ENCODE measurements at regions not wholly inside any gene's neighbourhood (a gene's known extent, or its start where the extent isn't known, plus 50 kb on each side); places are given as distances from the start of the nearest gene placed in this dataset.
"Not testable (repeated sequence)": the region's sequence is repeated elsewhere in the genome, so short reads cannot be mapped to it uniquely, and the experiment has no call there.

DNA sequence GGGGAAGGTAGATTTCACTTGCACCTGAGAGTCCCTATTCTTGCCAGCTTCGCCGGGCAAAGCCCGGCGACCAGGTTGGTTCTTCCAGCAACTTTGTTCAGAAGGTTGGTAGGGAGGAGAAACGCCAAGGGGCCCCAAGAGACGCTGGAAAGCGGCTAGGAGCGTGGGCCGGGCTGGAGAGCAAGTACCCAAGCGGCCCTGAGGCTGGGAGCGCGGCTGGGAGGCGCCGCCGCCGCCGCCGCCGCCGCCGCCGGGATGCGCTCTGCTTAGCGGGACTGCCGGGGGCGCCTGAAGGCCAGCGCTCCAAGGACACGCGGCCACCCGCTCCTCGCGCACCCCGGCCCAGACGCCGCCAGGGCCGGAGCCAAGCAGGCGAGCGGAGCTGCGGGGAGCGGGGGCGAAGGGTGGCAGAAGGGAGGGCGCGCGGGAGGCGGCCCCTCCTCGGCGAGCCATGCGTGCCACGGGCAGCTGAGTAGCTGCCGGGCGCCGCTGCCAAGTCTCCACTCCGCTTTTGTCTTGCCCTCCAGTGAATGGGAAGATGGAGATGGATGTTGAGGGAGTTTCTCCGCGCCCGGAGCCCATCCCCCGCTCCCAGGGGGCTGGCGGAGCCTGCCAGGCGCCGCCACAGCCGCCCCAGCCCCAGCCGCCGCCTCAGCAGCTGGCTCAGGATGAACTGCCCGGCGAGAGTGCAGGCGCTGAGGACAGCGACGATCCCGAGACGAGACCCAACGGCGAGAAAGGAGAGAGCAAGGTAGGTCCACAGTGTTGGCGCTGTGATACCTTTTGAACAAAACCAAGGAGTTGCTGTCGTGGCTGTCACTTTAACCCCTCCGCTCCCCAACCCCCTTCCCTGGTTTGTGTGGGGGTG, 227.4 kb upstream of the AZI2 start:
- DNase-seq: peak; percentile 63

DNA sequence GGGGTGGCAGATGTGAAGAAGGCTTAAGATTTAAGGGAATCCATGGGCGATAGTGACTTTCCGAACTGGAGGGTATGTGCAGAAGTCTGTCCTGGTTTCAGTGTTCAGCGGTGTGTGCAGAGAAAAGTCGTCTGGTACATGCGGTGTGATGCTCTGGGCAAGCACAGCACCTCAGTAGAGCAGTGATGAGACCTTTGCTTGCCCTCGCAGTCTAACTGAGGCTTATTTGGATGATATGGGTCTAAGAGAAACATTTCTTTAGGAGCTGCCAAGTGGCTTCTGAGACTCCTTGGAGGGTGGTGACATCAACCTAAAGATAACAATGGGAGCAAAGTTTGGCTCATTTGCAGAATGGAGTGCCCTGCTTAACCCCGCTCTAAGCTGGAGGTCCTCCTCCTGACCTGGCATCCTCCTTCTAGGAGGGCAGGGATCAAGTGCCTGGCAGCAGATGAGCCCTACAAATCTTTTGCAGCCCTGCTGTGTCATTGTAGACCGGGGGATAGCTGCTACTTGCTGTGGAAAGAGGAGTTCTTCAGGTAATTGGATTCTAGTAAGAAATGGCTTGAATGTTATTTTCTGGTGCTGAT, 228.1 kb upstream of the AZI2 start:
- no peak for DNase-seq

DNA sequence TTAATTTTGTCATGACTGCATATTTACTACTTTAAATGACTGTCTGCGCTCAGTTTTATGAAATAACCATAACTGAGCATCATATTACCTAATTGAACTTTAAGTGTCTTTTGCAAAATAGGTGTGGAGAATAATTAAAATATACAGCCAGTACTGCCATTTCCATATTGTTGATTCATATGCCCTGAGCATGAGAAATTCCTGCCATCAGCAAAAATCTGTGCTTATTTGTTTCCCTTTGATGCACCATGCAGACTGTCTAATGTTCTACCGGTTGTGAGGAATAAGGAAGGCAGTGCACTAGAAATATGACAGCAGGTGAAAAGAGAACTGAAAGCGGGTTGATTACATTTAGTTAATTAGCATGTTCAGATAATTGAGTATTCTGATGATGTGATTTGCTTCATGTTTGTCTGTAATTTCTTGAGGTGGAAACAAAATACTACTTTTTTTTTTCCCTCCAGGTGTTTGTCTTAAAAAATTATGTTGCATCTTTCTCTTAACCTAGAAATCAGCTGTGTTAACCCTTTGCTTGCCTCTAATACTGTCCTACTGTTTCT, 229.4 kb upstream of the AZI2 start:
- DNase-seq: no peak

DNA sequence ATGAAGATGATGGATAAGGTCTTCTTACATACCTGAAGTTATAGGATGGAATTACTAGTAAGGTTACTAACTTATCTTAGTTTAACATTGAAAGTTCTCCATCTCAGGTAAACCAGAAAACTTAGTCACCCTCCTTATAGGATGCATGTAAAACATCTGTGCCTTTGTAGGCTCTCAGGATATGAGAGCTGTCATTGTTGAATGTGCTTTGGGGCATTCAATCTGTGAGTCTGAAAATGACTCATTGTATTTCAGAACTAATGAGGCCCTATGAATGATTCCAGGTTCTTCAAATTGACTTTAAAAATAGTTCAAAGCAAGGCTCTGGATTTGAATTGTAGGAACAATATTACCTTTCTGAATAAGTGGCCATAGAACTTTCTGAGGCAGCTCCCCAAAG, 237.7 kb upstream of the AZI2 start:
- DNase-seq: no peak

DNA sequence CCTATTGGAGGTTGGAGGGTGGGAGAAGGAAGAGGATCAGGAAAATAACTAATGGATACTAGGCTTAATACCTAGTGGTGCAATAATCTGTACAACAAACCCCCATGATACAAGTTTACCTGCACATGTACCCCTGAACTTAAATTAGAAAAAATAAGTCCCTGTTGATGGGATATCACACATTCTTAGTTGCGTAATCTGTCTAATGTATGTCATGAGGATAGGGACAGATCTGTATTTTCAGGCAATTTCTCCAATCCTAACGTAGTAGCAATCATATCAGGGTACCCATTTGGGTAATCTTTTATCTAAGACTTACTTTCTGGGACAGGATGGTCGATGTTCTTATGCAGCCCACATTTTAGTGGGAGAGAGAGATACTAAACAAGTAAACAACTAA, 239.1 kb upstream of the AZI2 start:
- DNase-seq: no peak

DNA sequence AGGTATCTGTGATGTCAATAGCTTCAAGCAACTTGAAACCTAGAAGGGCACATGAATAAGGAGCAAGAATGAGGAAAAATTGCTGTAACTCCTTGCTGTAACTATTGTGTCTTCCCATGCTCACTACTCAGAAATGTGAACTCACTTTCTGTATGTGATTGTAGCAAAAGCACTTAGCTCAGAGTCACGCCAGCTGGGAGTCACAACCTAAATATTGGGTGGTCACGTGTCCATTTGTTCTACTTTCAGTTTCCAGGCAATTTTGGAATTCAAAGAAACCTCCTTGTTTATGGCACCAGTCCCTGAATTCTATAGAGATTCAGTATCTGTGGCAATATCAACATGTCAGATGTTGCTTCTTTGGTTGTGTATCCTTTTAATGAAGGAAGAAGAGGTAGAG, 241.6 kb upstream of the AZI2 start:
- peak; percentile 11 for DNase-seq

DNA sequence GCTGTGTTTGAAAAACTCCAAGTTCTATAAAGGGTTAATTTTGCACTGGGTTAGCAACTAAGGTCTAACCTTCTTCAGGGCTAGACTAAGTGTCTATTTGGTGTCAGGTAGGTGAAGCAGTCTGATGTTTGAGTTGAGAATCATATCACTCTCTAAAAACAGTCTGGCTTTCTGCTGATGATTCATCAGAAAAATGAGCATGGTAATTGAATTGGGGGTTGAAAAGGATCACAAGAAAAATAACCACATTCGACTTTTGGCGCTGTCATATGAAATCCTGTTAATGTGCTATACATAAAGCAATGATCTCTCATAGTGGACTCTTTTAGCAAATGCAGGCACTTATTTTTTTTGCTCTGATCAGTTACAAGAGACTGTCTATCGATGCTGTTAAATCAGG, 242.2 kb upstream of the AZI2 start:
- peak; percentile 24 for DNase-seq

DNA sequence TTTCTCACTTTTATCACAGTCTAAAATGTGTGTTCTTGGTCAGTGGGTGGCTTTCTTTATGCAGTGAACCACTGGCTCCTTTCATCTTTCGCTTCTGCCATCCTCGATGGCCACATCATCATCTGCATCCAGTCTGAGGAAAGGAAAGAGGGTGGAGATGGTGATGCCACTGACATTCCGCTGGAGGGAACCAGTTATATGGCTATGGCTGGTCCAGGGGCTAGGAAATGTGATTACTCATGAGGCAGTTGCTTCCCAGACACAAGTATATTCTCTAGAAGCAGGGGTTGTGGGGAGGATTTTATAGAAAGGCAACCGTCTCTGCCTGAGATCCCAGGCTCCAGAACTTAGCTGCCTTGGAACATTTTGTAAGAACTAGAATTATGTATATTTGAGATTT, 246.7 kb upstream of the AZI2 start:
- no peak for DNase-seq

DNA sequence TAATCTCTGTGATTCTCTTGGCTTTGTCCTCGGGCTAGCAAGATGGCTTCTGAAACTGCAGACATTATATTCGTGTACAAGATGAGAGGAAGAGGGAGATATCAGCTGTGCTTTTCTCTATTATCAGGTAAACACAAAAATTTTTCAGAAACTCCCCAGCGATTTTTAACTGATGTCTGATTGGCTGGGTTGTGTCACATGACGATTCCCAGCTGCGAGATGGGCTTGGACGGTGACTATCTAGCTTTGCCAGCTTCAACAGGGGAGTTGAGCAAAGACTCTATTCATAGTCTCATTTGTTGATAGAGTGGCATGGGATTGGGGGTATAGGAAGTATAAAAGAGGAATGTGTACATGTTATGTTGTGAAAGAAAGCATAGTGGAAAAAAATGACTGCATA, 248.8 kb upstream of the AZI2 start:
- no peak for DNase-seq

DNA sequence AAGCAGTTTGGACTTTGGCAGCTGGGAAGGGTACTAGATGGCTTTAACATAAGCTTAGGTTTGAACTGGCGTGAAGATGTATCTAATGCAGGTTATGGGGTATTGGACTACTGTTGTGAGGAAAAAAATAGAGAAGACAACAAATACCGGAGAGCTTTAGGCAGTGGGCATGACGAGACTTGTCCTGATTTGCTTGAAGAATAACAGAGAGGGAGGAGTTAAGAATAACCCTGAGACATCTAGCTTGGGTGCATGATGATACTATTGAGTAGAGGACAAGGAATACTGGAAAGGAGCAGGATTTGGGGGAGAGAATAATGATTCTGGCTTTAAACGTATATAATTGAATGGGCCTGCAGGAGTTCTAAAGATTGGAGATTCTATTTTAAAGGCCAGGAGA, 249.5 kb upstream of the AZI2 start:
- no peak for DNase-seq

DNA sequence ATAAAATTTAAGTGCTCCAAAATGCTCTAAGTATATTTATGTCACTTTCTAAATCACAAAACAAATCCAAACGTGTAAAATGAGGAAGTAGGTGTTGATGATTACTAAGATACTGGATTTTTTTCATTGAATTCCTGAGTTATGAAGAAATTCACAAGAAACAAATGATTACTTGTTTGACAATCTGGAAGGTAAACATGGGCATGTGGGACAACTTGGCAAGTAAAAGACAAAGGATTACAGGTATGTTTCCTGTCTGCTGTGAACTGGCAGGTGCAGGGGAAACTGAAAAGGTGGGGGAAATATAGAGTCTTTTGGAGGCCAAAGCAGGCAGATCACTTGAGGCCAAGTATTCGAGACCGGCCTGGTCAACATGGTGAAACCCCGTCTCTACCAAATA, 252.7 kb upstream of the AZI2 start:
- DNase-seq: no peak

DNA sequence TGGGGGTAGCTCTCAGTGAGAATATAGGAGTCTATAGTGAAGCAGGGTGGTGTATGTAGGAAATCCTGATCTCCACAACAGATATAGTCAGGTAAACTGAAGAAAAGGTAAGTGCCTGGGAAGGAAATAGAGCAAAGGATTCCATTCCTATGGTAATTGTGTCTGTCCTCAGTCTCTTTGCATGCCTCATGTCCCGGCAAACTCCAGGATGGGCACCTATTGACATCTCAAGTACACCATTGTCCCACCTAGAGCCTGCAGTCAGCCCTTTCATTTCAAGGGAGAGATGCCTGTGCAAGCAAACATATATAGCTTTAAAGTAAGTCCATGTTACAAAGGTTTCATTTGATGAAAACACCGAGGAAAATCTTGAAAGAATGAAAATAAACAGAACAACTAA, 257.7 kb upstream of the AZI2 start:
- no peak for DNase-seq

DNA sequence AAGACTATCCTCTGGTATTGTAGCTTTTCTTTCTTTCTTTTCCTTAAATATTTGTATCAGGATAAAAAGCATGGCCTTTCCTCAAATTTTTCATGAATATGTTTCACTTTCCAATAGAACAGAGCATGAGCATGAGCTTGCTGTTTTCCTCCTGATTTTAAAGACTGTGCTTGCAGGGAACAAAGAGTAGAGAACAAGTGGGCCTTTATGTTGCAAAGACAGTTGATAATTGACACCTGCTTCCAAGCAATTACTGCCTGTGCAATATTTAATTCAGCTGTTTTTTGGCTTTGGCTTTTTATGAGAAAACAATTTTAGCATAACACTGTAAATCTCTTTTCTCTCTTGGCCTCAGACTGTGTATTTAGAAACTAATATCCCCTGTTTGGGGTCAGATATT, 263.6 kb upstream of the AZI2 start:
- DNase-seq: peak; percentile 28

DNA sequence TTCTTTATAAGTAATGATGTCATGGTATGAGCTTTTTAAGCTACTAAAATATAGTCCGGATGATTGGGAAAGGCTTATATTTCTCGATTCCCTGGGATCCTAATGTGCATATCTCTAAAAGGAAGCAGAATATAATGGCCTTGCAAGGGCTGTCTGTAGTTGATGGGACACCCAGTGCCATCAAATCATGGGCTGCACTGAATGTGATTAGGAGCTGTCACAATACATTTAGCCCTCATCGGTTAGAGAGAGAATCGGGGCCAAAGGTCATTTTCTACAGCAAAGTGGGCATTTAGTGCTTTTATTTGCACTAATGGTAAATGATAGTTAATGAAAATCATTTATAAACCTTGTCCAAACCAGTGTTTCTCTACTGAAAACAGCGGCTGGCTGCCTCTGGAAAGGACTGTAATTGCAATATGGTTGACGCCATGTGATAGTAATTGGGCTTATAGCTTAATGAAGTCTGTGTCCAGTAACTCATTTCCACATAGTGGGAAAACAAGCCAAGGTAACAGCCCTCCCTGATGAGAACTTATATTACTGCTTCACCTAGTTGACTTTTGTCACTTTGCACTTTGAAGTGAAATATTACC, 265.0 kb upstream of the AZI2 start:
- no peak for DNase-seq

DNA sequence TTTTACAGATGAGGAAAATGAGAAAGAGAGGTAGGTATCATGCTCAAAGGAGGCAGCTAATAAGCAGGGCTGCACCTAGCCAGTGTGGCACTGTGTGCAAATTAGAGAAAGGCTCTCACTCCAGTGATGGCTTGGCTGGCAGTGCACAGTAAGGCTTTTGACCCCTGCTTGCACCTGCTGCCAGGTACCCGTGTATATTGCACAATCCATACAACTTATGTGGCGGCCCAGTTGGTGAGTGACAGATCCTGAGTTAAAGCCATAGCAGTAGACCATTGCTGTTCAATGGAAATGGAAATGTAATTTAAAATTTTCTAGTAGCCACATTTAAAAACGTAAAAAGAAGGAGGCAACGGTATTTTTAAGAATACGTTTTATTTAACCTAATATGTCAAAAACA, 266.4 kb upstream of the AZI2 start:
- no peak for DNase-seq

DNA sequence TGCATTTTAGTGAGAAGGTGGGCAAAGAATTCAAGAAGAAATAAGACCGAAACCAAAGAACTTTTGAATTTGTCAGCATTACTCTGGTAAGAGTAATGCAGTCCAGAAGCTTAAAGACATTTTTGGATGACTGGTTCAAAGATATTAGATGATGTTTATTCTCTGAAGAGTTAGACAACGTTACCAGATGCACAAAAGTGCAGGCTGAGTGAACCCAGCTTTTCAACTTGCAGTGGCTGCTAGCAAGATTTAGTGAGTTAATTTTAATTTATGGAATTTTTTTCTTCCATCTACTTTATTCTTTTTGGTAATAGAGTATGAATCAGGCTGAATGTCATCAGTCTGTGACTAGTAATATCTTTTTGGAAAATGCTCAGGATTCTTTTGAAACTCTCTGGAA, 267.3 kb upstream of the AZI2 start:
- DNase-seq: no peak

DNA sequence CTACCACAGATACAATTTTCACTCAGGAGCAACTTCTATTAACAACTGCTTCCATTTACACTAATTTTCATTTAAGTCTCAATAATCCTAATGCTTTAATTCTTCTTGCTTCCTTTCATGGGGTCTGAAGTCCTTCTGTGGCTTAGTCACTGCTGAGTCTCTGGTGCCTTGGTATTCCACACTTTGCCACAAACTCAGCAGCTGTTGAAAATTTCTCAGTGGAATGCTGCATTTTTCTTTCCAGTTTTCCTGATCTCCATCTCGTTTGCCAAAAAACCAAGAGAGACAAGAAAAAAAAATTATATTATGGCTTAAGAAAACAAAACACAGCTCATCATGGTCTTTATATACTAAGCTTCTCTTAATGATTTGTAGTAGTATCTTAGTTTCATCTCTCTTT, 269.2 kb upstream of the AZI2 start:
- peak; percentile 33 for DNase-seq

DNA sequence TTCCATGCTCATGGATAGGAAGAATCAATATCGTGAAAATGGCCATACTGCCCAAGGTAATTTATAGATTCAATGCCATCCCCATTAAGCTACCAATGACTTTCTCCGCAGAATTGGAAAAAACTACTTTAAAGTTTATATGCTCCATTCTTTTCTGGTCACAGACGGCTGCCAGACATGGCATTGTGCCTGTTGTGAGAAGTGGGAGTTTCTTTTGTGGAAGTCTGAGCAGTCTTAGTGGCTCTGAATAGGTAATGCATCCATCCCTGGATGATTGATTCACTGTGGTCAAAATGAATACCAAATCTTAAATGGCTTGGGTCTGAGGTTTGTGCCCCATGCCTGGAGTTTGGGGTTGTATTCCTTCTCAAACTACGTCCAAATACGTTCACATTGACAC, 274.5 kb upstream of the AZI2 start:
- no peak for DNase-seq

DNA sequence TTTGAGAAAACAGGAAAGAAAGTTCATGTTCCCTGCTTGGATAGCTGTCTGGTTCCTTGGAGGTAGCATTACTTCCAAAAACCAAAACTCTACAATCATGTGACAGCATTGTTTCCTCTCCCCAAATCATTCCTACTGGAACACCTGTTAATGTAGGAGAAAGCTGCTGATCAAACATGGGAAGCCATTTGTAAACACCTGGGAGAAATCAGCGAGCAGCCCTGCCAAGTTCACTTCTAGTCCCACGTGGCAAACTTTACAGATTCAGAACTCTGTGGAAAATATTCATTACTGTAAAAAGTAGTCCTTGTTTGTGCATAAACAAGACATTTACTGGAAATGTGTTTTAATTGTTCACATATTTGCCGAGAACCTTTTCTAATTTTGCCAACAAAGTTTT, 275.5 kb upstream of the AZI2 start:
- peak; percentile 72 for DNase-seq

DNA sequence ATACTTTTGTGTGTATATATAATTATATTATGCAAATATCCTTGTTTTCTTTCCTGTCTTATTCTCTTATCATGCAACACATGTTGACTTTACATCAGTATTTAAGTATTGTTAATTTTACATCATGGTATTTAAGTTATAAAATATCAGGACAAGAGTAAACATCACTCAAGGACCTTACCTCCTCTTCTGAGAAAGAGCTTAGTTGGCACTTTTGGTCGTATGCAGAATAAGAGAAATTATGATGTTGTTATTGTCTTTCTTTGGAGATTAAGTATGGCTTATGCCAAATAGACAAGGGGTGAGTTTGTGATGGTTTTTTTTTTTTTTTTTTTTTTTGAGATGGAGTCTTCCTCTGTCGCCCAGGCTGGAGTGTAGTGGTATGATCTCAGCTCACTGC, 279.2 kb upstream of the AZI2 start:
- DNase-seq: not testable (repeated sequence)

DNA sequence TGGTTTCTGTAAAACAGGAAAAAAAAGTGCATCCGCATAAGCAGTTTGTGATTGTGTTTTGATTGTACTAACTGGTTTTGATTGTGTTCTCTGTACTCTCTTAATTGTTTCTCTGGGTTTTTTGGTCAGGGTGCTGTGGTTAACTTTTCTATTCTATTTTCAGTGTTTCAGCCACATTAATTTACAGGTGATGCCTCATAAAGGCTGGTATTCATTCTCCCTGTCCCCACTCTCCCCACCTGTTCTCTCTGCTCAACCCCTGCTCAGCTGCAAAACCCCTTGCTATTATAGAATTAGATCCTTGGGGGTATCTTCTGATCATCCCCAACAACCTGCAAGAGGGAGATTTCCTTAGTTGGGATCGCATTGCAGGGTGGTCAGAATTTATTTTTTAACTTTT, 285.4 kb upstream of the AZI2 start:
- no peak for DNase-seq

DNA sequence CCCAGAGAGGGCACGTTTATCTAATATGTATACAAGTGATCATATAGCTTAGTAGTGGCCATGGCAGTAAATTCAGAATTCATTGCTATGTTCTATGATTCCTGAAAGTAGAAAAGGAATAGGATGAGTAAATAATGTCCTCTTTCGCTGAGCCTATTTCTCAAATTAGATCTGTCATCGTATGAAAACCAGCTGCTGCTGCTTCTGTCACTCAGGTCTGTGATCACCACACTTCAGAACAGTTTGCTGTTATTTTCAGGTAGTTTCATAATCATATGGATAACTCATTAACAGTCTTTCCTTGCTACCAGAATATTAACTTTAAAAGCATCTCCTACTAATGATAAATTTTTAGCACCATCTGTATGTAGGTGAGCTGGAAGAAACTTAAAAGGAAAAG, 289.1 kb upstream of the AZI2 start:
- no peak for DNase-seq

DNA sequence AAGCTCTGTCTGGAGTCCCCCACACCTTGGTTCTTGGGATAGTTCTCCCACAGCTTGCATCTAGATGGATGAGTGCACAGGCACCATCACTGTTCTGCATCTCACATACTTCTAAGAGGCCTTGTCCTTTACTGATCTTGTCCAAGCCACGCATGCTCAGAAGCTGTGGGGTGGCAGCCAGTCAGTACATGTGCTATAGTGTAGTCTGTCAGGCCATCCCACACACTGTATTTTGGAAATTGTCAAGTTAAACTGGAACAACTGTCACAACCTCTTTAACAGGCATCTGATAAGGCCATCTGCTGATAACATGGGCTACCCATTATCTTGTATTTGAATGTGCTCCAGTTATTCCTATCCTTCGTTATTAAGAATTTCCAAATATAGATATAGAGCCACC, 296.5 kb upstream of the AZI2 start:
- DNase-seq: no peak

DNA sequence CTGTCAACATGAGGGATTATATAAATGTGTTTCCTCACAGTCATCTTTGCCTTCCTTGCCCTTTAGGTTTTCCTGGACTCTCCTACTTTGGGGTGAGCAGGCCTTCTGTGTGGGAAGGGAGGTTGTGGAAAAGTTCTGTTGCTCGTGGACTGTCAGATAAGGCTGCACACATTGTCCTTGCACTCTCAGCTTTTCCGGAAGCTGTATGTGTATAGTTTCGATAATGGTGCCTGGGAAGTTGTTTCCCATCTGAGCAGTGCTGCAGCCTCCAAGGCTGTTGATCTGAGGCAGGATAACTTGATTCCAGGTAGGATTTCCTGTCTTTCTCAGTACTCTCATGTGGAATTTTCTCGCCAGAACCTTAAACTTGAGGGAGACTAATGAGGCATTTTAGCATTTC, 297.8 kb upstream of the AZI2 start:
- DNase-seq: no peak
